NCI-H524 treated with DMSO at 0.1 percent for 48 hours (cell line): ENCODE measurements at regions not wholly inside any gene's neighbourhood (a gene's known extent, or its start where the extent isn't known, plus 50 kb on each side); places are given as distances from the start of the nearest gene placed in this dataset.
A peak's percentile ranks its signal among the peaks of the same experiment; 100 is the strongest.
"Not testable (repeated sequence)": the region's sequence is repeated elsewhere in the genome, so short reads cannot be mapped to it uniquely, and the experiment has no call there.

Experiments used
- DNase-seq: peaks from one replicate; lab custom pipeline; 2025; lab: John Stamatoyannopoulos, UW

DNA sequence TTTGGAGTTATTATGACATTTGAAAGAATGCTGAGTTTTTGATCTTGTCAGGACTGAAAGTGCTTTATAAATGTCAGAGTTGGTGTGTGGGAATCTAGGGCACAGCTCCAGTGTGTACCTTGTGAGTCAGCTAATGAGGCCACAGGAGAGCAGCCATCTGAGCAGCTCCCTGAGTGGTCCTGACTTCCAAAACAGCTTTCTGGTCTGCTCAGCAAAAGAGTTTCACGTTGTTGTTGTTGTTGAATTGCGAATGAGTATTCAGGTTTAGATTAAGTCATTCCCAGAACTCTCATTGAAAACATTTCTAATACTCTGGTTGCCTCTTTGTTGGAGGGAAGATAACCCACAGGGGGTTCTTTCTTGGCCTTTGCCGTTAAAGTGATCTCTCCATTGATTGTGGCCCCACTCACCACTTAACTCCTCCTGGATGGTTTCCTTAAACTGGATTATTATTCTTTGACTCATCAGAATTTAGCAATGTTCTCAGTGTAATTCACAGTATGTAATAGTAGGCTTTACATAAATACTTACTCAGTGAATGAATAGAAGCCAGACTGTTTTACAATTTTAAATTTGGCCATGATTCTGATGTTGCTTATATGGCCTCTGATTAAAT, 125.1 kb upstream of the SGCD start:
- DNase-seq: no peak

DNA sequence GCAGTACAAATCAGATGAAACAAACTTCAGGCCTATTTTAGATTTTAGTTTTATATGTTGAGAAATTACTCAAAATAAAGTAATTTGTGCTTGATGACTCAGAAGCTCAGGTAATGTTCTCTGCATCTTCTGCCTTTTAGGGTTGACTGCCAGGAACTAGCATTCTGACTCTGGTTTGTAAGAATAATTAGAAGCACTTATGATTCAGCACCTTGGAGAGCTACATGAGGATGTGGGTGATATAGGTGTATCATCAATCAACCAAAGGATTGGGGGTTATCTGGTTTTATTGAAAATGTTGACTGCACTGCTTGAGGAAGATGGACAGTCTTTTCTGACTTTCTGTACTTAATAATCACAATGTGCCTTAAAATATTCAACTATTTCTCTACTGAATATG, 118.7 kb upstream of the SGCD start:
- no peak for DNase-seq

DNA sequence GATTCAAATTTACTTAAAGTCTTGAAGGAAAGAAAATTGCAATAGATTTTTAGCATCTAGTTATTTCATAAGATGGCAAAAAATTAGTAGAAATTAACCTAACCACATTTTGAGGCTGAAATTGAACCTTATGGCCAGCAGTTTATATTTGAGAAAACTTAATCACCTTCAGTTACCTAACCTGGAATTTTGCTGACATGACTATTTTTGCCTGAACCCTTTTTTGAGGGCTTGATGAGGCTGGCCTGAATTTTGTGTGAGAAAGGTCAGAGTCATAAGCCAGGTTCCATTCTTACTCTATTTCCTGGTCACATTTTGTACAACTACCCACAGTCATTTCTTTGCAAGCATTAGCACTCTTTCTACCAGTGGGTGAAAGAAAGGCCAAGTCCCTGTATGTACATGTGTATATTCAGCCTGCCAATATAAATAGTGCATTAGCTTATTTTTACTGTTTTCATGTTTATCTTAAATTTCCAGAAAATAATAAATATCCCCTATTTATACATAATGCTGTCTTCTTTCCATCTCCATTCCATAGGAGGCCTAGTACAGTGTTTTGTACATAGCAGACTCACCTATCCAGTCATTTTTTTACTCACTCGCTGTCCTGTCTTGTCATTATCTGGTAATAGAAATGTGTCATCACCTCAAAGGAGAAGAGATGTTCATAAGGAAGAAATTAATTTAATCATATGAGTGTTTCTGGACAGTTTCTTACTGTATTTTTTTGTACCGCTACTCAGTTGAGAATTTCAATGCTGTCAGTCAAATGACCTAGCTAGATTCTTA, 108.4 kb upstream of the SGCD start:
- DNase-seq: no peak

DNA sequence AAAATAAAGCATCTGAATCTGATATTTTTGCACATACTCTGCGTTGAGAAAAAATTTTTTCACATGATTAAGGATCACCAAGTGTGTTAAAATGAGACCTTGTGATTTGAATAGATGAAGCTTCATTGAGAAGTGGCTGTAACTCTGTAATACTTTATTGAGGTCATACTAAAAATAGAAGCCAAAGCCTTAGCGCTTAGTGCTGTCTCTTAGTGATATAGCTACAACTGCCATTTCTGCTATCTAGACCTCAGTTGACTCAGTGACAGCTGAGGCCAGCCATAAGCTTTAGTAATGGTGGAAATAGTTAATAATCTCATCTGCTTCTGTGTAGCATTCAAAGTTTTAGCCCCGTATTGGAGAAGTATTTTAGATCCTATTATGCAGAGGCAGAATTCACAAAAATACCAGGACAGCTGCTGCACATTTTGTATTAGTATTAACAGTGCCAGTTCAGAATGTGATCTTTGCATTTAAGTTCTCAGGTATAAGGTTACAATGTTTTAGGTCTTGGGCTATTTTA, 107.4 kb upstream of the SGCD start:
- DNase-seq: peak; percentile 68

DNA sequence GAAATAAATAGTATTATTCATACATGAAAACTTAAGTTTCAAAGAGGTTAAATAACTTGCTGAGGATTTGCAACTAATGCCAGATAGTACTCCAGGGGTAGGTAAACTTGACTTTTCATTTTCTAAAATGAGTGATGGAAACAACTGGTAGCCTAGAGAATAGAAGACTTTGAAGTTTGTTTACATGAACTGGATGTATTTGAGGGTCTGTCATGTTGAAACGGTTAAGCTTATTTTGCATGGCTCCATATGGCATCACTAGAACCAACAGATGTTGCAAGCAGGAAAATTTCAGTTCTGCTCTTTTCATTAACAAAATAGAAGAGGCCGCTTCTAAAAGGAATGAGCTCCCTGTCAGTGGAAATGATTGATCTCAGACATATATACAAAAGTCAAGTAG, 105.1 kb upstream of the SGCD start:
- DNase-seq: peak; percentile 96

DNA sequence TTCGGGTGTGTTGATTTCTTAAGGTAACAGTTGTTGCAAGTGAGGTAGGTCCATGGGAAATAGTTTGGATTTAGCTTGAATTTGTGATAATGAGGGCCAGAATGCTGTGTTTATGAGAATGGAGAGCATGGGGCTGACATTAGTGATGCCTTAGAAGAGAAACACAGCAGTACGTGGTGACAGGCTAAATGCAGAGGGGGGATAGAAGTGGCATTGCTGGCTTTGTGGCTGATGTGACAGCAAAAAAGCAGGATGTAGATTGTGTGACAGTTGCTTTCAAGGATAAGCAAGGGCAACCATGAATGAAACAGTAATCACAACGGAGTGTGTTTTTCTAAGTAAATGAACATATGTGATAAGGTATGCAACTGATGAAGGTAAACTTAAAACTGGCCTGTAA, 103.4 kb upstream of the SGCD start:
- DNase-seq: no peak

DNA sequence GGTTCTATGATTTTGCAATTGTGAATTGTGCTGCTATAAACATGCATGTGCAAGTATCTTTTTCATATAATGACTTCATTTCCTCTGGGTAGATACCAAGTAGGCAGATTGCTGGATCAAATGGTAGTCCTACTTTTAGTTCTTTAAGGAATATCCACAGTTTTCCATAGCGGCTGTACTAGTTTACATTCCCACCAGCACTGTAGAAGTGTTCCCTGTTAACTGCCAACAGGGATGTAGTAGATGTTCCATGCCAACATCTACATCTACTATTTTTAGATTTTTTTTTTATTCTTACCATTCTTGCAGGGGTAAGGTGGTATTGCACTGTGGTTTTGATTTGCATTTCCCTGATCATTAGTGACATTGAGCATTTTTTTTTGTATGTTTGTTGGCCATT, 100.5 kb upstream of the SGCD start:
- not testable (repeated sequence) for DNase-seq

DNA sequence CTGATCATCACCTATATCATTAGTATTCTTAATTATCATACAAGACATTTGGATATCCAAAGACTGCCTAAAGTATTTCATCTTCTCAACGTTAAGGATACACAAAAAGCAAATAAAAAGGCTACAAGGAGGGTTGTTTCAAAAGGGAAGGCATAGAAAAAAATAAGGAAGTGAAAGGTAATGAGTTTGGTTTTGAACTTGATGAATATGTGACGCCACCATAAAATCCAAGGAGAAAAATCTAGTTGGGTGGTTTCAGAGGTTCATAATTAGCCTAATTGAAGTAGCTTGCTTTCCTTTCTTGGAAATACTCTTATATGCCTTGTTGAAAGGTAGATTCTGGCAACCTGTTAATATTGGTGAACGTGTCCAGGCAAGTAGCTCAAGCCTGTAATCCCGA, 96.1 kb upstream of the SGCD start:
- no peak for DNase-seq

DNA sequence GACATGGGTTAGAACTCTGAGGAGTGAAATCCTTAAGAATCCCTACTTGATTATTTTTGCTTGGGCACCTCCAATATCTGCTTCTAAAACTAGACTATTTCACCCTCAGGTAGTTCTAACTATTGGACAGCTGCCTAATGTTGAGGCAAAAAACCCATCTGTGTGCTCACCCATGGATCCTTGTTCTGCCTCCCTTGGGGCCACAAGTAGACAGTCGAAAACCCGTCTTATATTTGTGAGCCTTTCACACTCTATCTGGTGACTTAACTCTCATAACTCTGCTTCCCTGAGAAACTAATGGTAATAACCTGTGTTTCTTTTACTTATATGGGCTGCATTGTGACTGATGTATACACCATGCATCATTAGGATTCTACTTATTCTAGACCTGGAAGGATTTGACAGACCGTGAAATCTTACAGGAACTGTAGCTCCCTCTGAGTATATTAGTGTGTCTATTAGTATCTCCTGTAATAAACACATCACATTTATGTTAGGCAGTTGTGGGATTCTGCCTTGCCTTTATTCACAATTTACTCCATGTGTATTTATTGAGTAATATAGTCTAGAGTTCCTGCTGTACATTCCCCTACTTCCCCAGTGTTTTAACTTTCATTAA, 94.6 kb upstream of the SGCD start:
- no peak for DNase-seq

DNA sequence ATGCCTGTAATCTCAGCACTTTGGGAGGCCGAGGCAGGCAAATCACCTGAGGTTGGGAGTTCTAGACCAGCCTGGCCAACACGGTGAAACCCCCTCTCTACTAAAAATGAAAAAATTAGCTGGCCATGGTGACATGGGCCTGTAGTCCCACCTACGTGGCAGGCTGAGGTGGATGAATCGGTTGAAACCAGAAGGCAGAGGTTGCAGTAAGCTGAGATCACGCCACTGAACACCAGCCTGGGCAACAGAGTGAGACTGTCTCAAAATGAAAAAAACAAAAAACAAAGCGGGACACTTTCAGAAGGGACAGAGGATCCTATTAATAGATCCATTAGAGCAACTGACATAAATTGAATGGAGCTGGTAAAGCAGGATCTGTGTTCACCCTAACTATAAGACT, 89.6 kb upstream of the SGCD start:
- DNase-seq: no peak

DNA sequence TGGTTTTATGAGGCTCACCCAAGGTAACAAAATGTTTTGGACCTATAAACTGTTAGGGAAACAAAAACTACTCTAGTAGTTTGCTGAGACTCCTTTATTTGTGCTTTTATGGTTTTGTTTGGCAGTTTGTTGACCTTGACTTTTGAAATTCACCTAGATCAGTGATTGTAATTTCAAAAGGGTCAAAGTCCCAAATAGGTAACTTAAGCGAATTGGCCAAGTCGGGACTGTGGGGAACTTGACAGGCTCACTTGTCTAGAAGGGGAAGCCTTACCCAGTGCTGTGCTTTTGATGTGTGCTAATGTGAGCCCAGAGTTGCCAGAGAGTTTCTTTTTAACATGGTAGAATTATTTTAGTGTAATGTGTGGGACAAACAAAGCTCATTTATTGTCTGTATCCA, 87.2 kb upstream of the SGCD start:
- no peak for DNase-seq

DNA sequence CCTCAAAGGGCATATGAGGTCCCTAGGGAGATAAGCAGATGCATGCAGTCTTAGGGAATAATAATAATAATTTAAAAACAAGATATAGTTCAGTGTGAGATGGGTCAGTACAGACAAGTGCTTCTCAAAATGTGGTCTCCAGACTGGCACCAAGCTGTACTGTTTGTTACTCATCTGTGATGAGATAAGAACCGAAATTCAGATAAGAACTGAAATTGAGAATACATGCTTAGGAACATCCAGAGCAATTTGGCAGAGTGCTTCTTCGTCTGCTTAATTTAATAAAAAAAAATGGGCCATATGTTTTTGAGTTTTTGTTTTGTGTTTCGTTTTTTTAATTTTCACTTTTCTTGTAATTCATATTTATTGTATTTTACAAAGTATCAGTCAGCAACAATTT, 86.5 kb upstream of the SGCD start:
- DNase-seq: no peak

DNA sequence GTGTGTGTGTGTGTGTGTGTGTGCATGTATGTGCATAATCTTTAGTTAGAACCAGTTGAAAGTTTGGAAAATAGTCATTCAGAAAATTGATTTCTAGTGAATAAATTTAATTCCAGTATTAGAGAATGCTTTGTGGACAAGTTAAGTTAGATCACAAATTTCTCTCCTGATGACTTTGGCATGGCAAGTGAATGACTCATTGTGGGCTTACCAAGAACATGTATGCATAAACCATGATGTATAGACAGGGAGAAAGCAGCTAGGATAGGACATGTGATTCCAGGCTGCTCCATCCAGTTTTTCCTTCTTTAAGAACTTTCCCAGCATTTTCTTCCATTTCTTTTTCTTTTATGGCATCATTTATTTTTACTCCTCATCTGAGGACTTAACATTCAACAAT, 85.7 kb upstream of the SGCD start:
- no peak for DNase-seq

DNA sequence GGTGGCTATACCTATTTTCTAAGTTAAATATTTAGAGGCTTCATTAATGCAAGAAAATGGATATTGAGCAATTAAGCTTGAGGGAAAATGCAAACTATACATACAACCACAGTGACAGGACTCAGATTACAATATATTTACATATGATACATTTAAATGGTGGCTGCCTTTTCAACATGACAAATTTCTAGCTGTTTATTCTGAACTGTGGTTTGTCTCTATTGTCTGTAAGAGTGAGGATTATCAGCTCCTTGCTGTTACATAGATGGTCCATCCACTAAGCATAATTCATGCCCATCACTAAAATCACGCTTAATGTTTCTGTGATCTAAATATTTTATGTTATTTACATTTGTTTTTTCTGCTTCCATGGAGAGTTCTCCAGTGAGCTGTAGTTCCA, 81.1 kb upstream of the SGCD start:
- no peak for DNase-seq

DNA sequence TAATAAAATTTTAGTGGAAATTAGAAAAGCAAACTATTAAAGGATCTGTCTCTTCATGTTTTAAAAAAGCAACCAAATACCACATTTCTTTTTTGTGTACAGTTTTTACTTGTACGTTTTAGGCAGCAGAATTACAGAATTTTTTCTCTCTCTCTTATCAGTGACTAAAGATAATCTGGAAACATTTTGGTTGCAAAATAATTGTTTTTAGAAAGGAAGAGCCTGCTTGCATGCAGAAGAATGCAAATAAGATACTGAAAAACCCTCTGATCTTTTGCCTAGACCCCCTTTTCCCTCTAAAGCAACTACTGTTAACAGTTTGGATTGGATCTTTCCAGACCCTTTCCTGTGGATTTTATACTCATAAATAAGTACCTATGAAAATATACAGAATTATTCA, 75.9 kb upstream of the SGCD start:
- no peak for DNase-seq

DNA sequence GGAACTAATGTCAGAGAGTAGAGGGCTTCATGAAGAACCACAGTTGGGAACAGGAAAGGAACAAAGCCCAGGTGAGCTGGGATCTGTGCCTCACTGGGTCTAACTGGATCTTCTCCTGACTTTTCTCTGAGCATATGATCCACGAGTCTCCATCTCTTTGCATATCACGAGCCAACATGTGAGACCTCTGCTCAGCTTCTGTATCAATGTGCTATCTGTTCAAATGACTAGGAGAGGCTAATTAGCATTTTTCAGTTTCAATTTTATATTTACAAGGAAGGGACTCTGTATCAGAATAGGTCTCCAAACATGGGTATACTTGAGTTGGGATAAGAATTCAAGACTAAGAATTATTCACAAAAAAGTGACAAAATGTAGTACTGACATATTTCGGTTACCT, 73.8 kb upstream of the SGCD start:
- no peak for DNase-seq

DNA sequence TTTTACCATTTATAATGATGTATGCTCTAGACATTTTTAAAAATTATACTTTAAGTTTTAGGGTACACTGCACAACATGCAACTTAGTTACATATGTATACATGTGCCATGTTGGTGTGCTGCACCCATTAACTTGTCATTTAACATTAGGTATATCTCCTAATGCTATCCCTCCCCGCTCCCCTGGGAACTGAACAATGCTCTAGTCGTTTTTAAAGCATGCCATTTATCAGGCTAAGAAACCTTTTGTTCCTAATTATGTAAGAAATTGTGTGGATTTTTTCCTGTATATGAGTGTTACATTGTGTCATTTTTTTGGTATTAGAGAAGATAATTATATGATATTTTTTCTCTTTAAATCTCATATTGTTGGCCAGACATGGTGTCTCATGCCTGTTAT, 72.8 kb upstream of the SGCD start:
- no peak for DNase-seq

DNA sequence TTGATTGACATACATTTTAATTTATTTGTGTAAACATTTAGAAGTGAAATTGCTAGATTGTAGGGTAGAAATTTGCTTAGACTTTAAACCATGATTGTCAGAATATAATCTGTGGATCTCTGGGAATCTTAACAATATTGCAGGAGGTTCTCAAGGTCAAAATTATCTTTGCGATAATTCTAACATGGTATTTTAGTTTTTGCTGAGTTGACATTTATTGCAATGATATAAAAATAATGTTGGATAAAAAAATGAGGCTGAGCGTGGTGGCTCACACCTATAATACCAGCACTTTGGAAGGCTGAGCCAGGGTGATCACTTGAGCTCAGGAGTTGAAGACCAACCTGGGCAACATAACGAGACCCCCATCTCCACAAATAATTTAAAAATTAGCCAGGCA, 70.3 kb upstream of the SGCD start:
- no peak for DNase-seq

DNA sequence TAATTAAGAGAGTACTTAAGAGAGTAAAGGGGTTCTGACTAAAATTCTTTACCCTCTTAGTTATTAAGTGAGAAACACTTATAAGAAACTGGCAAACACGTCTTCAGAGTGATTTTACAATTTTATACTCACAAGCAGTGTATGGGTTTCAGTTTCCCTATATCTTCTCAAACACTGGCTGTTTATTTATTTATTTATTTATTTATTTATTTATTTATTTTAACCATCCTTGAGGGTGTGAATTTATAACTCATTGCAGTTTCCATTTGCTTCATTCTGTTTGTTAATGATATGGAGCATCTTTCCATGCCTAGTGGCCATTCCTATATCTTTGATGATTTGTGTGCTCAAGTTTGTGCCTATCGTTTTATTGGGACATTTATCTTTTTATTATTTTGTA, 68.0 kb upstream of the SGCD start:
- no peak for DNase-seq

DNA sequence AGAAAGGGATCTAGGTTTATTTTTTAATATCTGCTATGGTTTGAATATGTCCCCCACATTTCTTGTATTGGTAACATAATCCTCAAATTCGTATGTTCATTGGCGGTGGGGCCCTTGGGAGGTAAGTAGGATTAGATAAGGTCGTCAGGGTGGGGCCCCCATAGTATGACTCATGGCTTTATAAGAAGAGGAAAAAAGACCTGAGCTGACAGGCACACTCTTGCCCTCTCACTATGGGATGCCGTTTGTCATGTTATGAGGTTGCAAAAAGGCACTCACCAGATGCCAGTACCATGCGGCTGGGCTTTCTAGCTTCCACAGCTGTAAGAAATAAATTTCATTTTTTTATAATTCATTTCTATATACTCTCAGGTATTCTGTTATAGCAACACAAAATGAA, 67.3 kb upstream of the SGCD start:
- DNase-seq: peak; percentile 69

DNA sequence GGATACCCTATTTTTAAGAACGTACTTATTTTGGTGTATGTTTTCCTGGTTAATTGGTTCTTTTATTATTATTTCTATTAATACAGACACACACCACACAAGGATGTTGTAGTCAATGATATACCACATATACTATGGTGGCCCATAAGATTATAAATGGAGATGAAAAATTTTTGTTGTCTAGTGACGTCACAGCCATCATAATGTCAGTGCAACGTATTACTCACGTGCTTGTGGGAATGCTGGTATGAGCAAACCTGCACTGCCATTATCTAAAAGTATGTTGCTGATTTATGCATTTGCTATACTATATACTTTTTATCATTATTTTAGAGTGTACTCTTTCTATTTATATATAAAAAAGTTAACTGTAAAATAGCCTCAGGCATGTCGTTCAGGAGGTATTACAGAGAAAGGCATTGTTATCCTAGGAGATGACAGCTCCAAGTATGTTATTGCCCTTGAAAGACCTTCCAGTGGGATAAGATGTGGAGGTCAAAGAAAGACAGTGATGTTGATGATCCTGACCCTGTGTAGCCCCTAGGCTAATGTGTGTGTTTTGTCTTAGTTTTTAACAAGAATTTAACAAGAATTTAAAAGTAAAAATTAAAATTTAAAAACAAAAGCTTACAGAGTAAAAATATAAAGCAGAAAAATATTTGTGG, 65.6 kb upstream of the SGCD start:
- no peak for DNase-seq

DNA sequence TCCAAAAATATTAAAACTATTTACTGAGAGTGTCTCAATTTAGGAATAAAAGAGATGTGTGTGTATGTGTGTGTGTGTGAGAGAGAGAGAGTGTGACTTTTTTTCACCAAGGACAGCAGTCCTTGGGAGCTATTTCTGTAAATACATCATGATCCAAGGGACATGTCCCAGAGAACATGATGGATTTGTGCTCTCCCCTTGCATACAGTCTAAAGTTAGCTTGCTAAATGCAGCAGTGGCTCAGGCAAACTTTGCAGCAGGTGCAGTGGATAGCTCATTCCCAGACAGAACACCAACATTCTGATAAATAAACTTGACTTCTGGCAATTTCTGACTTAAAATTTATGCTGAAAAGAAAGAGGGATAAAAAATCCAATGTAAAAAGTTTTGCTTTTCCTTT, 55.4 kb upstream of the SGCD start:
- no peak for DNase-seq

DNA sequence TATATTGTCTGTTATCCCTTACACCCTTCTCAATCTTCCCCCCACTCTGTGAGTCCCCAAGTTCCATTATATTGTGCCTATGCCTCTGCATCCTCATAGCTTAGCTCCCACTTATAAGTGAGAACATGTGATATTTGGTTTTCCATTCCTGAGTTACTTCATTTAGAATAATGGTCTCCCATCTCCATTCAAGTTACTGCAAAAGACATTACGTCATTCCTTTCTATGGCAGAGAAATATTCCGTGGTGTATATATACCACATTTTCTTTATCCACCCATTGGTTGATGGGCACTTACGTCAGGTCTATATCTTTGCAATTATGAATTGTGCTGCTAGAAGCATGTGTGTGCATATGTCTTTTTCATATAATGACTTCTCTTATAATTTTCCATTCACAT, 54.8 kb upstream of the SGCD start:
- DNase-seq: no peak
